ENCODE measurements at regions not wholly inside any gene's neighbourhood (a gene's known extent, or its start where the extent isn't known, plus 50 kb on each side); places are given as distances from the start of the nearest gene placed in this dataset.
A peak's percentile ranks its signal among the peaks of the same experiment; 100 is the strongest.
"Not testable (repeated sequence)": the region's sequence is repeated elsewhere in the genome, so short reads cannot be mapped to it uniquely, and the experiment has no call there.

DNA sequence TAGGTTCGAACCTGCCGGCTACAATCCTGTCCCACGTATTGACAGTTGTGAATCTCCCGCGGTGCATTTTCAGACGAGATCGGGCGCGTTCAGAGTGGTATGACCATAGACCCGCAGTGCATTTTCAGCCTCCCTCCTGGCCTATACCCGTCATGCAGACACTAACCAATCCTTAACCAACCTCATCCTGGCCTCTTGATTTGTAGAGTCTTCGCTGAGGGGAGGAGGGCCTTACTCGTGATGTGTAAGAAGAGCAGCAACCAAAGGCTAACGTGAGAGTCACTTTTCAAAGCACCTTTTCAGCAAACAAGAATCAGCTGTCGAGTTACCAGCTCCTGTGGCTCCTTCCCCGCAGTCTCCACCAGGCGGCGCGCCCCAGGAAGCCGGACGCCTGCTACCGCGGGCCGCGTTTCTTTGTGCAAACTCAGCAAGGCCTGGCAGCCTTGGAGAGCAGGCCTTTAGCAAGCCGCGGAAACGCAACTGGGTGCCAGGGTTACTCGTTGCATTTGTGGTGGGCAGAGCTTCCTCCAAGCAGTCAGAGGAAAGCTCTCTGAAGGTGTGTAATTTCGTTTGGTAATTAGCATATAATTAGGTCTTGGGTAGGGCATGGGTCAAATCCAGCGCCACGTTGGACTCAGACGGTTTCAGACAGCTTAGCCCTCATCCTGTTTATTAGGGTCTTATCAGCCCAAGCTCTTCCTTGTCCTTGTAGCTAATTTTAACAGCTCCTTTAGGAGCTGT is 139.8 kb downstream of the OR2B2 start:
- peak; percentile 89 for DNase-seq (ENCODE audit: low spot score)

DNA sequence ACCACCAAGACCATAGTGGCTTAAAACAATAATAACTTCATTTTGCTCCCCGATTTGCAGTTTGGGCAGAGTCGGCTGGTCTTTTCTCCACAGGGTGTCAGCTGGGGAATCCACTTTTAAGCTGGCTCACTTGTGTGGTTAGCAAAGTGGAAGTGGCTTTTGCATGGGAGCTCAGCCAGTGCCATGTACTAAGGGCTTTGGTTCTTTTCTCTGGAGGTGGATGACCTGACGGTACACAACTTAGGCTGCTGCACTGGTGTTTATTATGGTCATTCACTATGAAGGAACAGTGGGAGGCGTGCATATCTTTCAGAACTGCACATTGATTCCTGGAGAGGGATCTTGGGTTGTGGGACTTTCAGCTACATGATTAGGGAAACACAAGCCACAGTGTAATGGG is 141.0 kb downstream of the OR2B2 start:
- DNase-seq (ENCODE audit: low spot score), result no peak

DNA sequence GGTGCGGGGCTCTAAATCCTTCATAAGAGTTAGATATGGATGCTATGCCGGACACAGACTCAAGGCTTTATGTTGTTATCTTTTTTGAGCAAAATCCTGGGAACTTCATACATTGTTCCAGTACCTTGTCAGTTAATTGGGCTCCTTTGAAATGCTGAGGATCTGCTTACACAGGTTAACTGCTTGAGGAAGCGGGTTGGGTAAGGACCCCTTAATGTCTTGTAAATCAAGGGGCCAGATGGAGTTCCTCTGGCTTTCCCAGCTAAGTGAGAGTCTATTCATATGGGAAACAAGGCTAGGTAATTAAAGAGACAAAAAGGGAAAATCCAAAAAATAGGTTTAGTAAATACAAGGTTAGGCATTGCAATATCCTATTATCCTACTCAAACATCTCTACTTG is 141.5 kb downstream of the OR2B2 start:
- no peak for DNase-seq (ENCODE audit: low spot score)

GRCh38 chr6:27768556-27768955 is 143.6 kb downstream of the OR2B2 start:
- DNase-seq (ENCODE audit: low spot score), result no peak

DNA sequence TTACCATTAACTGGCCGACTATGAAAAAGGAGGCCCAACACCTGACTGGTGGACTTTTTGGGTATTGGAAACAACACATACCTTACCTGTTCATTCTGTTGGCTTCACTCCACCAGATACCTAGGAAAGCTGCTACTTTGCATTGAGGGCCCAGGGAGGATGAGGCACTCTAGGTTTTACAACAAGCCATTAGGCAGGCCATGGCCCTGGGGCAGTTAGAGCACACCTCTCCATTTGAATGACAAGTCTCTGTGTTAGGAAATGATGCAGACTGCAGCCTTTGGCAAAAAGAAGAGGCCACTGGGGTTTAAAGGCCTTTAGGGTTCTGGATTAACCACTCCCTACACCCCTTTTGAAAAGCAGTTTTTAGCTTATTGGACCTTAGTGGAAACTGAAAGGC is 144.3 kb downstream of the OR2B2 start:
- DNase-seq (ENCODE audit: low spot score), result no peak

- DNase-seq (ENCODE audit: low spot score), result no peak
These were observed 145.8 kb downstream of the OR2B2 start for GRCh38 chr6:27766405-27766804.

DNA sequence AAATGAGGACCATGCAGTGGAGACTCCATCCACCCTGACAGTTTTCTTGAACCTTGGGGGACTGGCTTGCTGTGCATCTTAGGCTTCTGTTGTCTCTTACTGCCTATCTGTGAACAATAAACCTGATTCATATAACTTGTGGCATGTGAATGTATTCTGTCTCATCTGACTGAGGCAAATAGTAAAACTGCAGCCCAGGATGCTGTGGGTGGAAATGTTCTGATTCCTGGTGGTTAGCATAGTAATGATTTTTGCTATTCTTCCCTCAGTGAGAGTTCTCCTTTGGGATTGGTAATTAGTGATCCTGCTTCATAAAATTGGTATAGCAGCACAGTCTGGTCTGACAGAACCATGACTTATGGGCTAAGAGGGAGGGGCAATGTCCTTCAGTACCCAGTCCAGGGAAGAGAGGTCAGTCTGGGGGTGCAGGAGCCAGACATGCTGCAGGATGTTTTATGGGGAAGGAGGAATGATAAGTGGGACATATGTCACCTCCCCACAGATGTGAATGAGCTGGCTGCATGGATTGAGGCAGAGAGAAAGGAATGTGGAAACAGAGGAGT is 147.1 kb downstream of the OR2B2 start:
- no peak for DNase-seq (ENCODE audit: low spot score)

- DNase-seq (ENCODE audit: low spot score), result no peak
These were observed 150.8 kb downstream of the OR2B2 start for GRCh38 chr6:27761391-27761790.

DNA sequence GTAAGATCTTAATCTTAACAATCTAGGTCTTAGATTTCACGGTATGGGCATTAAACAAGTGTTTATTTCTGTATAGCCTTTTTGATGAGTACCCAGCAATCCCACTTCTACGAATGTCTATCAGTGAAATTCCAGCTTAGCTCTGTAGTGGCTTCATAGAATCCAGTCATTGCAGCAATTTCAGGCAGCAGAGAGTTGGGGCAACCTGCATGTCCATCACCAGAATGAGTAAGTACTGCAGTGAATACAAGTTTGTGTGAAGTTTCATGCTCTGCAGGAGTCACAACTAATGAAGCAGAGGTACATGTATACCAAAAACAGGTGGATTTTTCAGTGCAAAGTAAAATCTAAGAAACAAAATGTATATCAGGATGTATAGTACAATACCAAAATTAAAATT is 151.7 kb downstream of the OR2B2 start:
- DNase-seq (ENCODE audit: low spot score), result no peak

- DNase-seq (ENCODE audit: low spot score), result no peak
These were observed 152.3 kb downstream of the OR2B2 start for GRCh38 chr6:27759930-27760329.

GRCh38 chr6:27758491-27758890 is 153.7 kb downstream of the OR2B2 start:
- no peak for DNase-seq (ENCODE audit: low spot score)

GRCh38 chr6:27757307-27757706 is 154.9 kb downstream of the OR2B2 start:
- DNase-seq (ENCODE audit: low spot score), result no peak

DNA sequence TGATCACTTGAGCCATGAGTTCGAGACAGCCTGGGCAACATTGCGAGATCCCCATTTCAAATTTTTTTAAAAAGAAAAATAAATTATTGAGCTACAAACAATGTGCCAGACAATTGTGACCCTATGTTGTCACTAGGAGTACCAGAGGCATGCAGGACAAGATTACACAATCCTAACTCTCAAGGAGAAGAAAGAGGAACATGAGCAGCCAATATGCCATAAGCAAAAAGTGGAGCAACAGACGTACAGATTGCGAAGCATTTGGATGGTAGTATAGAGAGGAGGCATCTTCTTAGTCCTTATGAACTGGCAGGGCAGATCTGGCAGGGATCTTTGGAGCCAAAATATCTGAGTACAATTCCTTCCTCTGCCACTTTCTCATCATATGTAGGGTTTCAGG is 156.4 kb downstream of the OR2B2 start:
- no peak for DNase-seq (ENCODE audit: low spot score)

DNA sequence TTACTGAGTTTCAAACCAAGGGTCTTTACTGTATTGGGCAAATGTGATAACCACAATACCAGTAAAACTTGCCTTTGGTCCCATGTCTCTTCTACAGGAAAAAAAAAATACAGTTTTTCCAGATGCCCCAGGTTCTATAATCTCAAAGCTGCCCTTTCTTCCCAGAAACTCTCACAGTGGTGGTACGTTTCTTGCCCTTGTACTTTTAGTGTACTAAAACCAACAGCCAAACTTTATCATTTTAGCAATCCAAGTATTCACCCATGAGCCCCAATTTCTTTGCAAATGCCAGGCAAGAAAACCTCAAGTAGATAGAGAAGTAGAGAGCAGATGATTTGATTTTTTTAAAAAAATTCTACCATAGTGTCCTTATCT is 157.8 kb downstream of the OR2B2 start:
- no peak for DNase-seq (ENCODE audit: low spot score)

GRCh38 chr6:27753668-27754407 is 158.4 kb downstream of the OR2B2 start:
- peak; percentile 83 for DNase-seq (ENCODE audit: low spot score)

GRCh38 chr6:27752038-27752885 is 159.9 kb downstream of the OR2B2 start:
- no peak for DNase-seq (ENCODE audit: low spot score)

DNA sequence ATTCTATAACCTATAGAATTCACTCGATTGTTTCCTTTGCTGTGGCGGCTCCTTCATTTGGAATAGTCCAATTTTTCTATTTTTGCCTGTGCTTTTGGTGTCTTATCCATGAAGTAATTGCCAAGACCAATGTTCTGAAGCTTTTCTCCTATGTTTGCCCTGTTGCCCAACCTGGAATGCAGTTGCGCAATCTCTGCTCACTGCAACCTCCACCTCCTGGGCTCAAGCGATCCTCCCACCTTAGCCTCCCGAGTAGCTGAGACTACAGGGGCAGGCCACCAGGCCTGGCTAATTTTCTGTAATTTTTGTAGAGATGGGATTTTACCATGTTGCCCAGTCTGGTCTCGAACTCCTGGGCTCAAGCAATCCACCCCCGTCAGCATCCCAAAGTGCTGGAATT is 163.5 kb downstream of the OR2B2 start:
- no peak for DNase-seq (ENCODE audit: low spot score)

GRCh38 chr6:27747637-27748036 is 164.6 kb downstream of the OR2B2 start:
- no peak for DNase-seq (ENCODE audit: low spot score)

- not testable (repeated sequence) for DNase-seq (ENCODE audit: low spot score)
These were observed 165.3 kb downstream of the OR2B2 start for GRCh38 chr6:27746860-27747259.

- DNase-seq (ENCODE audit: low spot score), result no peak
These were observed 168.4 kb downstream of the OR2B2 start for GRCh38 chr6:27743787-27744186.

DNA sequence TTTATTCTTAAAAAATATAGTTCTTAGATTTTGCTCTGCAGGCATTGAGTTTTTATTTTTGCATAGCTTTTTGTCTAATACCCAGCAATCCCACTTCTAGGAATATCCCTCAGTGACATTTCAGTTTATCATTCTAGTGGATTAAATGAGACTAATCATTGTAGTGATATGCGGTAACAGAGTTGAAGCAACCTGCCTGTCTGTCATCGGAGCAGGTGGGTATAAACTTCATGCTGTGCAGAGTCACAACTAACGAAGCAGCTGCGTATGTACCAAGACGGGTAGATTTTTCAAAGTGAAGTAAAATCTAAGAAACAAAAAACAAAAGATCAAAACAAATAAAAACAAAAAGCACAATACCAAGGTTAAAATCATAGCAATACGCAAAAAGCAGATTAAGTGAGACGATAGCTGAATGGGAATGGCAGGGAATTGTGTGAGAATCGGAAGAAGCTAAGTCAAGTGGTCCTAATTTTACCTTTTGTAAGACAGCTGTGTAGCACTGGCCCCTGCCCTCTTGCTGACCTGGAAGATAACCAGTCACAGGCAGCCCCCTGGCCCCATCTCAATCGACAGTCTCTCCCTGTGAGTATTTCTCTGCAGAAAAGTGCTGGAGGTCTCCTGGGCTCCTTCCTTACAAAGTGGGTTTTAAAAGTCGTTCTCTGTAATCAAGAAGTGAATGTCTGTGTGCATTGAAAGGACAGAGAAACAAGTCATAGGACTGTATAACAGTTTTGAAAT is 169.2 kb downstream of the OR2B2 start:
- DNase-seq (ENCODE audit: low spot score), result no peak

DNA sequence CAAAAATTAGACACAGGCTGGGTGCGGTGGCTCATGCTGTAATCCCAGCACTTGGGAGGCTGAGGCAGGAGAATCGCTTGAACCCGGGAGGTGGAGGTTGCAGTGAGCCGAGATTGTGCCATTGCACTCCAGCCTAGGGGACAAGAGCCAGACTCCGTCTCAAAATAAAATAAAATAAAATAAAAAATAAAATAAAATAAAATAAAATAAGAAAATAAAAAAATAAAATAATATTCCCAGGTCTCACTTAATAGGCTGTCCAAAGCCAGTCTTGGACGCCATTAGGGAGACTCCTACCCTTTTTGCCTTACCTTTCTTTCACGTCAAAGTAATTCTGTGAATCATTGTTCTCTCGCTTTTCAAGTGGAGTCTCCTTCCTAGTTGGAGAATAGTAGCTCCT is 172.3 kb downstream of the OR2B2 start:
- not testable (repeated sequence) for DNase-seq (ENCODE audit: low spot score)

Measured in left forelimb (tissue), 1 donor.